GM10248 (cell line): ENCODE measurements at regions not wholly inside any gene's neighbourhood (a gene's known extent, or its start where the extent isn't known, plus 50 kb on each side); places are given as distances from the start of the nearest gene placed in this dataset.

Source experiments
- CTCF ChIA-PET: fragments of 300-600 bp; sonication (Branson Sonifier 250); formaldehyde crosslinking; extraction: SDS; loops from one replicate; lab custom pipeline; 2021; ENCODE audit warnings: antibody characterized with exemption; lab: Yijun Ruan, JAX
- POLR2A ChIA-PET: fragments of 350-650 bp; sonication (Branson Sonifier 250); formaldehyde crosslinking; extraction: SDS; loops from one replicate; lab custom pipeline; 2020; ENCODE audit warnings: antibody characterized with exemption; lab: Yijun Ruan, JAX
- DNase-seq: peaks from one replicate; pipeline ENCODE4 v3.0.0; 2012; ENCODE audit errors: extremely low spot score
- CTCF ChIP-seq: IDR thresholded peaks from 2 replicates; pipeline ENCODE4 v1.5.1; 2012; ENCODE audit warnings: mild to moderate bottlenecking, low read depth; ENCODE audit errors: extremely low read depth, missing control alignments, control extremely low read depth

GRCh38 chr5:88552426-88552825, 283.8 kb upstream of the TMEM161B start:
- CTCF ChIA-PET, result interaction anchor here (1.6 kb wide), 1 partner anchor 22 kb away, joined by 3 read pairs; no protein-coding TSS in a partner anchor
- no peak for TF ChIP-seq CTCF
- POLR2A ChIA-PET, result no interaction called here
- DNase-seq, result no peak

GRCh38 chr5:88551724-88552345, 283.2 kb upstream of the TMEM161B start:
- no peak for DNase-seq
- ChIA-PET POLR2A (no interaction called here), CTCF (interaction anchor here (1.6 kb wide), 1 partner anchor 22 kb away, joined by 3 read pairs; no protein-coding TSS in a partner anchor)
- no peak for TF ChIP-seq CTCF

- ChIA-PET POLR2A (no interaction called here), CTCF (interaction anchor here (1.5 to 2.1 kb wide), 2 partner anchors 12 to 40 kb away, joined by 3 to 8 read pairs; no protein-coding TSS in a partner anchor)
- DNase-seq, result no peak
- no peak for TF ChIP-seq CTCF
Measured at GRCh38 chr5:88550736-88551135, 282.1 kb upstream of the TMEM161B start.

- TF ChIP-seq CTCF, result no peak
- DNase-seq, result no peak
- CTCF ChIA-PET, result interaction anchor here (1.3 kb wide), 1 partner anchor 18 kb away, joined by 3 read pairs; no protein-coding TSS in a partner anchor
- POLR2A ChIA-PET, result no interaction called here
Measured at GRCh38 chr5:88548136-88548805, 279.6 kb upstream of the TMEM161B start.

GRCh38 chr5:88545338-88545737, 276.7 kb upstream of the TMEM161B start:
- CTCF ChIA-PET, result interaction anchor here (0.6 kb wide), 1 partner anchor 1377 kb away, joined by 3 read pairs; no protein-coding TSS in a partner anchor

More at GRCh38 chr5:88545338-88545737, 276.7 kb upstream of the TMEM161B start:
- POLR2A ChIA-PET, result no interaction called here
- no peak for TF ChIP-seq CTCF
- DNase-seq, result no peak
